Retinal pigment epithelial cell (primary cell): ENCODE measurements at regions not wholly inside any gene's neighbourhood (a gene's known extent, or its start where the extent isn't known, plus 50 kb on each side); places are given as distances from the start of the nearest gene placed in this dataset.

Source experiments
- DNase-seq: peaks from one replicate; pipeline ENCODE4 v3.0.0-alpha.2; 2010; ENCODE audit warnings: low read depth
- H3K4me3 ChIP-seq: 2 replicates; pipeline ENCODE4 v1.5.1; 2011; ENCODE audit warnings: mild to moderate bottlenecking, low read length, control low read depth, moderate library complexity
- TF ChIP-seq, protein P1 (sequence below): conservative IDR thresholded peaks from 2 replicates; pipeline ENCODE4 v1.5.1; 2011; ENCODE audit warnings: low read depth, low read length, control low read depth, inconsistent platforms

DNA sequence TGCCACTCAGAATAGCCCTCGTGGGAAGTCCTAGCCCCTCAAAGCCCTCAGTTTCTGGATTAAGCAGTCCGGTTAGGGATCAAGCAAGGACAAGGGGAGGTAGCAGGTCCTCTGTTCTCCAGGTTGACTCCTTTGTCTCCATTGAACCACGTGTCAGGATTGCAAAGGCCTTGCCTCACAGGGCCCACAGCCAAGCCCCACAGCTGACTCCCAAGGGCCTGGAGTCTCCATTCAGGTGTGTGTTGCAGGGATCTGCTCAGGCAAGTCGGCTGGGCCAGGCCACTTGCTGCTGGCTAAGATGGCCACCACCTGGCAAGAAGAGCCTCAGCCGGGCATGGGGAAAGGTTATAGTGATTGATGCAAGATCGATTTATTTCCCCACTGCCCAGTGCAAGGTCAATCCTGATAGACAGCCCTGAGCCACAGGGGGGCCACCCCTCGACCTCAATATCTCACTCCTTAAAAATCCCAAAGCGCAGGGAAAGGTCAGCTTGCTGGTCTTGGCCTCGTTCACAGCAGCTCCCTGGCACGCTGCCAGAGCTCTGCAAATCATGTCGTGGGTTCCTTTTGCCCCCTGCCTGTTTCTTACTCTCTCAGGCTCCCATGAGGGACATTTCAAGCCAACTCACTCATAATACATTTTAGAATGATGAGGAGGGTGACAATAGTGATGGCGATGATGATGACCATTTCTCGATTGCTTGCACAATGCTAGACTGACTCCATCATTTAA, 75.9 kb downstream of the EDN3 start:
- TF ChIP-seq, protein P1, sequence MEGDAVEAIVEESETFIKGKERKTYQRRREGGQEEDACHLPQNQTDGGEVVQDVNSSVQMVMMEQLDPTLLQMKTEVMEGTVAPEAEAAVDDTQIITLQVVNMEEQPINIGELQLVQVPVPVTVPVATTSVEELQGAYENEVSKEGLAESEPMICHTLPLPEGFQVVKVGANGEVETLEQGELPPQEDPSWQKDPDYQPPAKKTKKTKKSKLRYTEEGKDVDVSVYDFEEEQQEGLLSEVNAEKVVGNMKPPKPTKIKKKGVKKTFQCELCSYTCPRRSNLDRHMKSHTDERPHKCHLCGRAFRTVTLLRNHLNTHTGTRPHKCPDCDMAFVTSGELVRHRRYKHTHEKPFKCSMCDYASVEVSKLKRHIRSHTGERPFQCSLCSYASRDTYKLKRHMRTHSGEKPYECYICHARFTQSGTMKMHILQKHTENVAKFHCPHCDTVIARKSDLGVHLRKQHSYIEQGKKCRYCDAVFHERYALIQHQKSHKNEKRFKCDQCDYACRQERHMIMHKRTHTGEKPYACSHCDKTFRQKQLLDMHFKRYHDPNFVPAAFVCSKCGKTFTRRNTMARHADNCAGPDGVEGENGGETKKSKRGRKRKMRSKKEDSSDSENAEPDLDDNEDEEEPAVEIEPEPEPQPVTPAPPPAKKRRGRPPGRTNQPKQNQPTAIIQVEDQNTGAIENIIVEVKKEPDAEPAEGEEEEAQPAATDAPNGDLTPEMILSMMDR: no peak
- no peak for DNase-seq
- no peak overlapping the region for H3K4me3 ChIP-seq

DNA sequence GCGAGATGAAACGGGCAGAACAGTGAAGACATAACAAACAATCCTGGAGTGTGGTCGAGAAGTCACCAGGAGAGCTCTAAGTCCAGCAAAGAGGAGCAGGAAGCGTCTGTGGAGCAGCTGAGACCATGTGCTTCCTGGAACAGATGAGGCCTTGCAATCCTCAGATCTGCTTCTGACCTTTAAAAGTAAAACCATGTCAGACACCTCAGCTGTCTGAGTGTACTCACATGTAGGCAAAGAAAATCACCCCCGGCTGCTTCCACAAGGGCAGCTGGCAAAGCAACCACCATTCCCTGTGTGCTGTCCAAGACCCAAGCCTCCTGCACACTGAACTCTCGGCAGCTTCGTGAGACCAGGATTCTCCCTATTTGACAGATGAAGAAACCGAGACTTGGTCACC, 76.6 kb downstream of the EDN3 start:
- no peak overlapping the region for H3K4me3 ChIP-seq
- TF ChIP-seq, protein P1: no peak

DNA sequence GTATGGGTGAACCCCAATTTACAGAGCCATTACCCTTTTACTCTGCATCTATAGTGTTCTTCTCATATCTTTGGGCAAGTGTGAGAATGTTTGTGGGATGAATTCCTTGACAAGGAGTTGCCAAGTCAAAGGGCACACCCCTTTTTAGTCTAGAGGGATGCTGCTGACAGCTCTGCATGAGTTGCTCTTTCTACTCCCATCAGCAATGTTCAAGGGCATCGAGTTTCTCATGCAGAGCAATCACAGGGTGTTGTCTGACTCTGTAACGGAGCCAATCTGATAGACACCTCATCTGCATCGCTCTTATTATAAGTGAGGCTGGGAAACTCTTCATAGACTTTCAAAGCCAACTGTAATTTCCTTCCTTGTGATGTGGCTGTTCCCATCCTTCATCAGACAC, 77.4 kb downstream of the EDN3 start:
- DNase-seq: no peak
- H3K4me3 ChIP-seq: no peak overlapping the region
- TF ChIP-seq, protein P1: no peak

More for the DNA sequence above, 76.6 kb downstream of the EDN3 start:
- DNase-seq: no peak

DNA sequence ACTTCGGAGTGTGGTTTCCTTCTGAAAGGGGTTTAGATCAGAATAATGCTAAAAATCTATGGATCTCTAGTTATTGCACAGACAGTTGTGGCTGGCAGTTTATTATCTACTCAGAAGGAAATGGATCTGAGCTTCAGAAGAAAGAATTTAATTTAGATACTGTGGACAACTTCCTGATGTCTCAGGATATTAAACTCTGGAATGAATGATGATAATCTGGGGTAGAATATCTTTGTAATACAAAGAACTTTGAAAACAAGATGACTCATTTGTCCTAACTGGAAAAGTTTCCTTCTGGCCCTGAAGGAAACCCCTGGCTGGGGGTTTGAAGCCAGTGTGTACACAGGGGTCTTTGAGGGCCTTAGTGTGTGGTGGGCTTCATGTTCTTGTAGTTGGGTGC, 78.0 kb downstream of the EDN3 start:
- H3K4me3 ChIP-seq: no peak overlapping the region
- no peak for DNase-seq
- TF ChIP-seq, protein P1: no peak

DNA sequence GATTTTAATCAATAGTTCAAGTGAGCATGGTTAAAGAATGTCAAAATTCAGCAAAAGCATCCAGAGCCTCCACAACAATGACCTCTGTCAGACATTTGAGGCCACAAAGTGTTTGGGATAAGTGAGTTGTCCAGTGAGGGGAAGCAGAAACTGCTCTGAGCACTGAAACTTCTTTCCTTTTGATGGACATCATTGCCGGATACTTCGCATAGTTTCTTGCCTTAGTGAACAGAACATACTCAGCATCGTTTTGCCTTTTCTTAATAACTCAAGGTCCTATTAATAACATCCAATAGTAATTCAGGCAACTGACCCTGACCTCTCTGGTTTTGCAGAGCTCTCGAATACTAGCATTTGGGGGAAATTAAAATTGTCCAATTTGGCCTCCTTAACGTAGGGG, 78.6 kb downstream of the EDN3 start:
- TF ChIP-seq, protein P1: no peak
- DNase-seq: no peak
- H3K4me3 ChIP-seq: no peak overlapping the region

DNA sequence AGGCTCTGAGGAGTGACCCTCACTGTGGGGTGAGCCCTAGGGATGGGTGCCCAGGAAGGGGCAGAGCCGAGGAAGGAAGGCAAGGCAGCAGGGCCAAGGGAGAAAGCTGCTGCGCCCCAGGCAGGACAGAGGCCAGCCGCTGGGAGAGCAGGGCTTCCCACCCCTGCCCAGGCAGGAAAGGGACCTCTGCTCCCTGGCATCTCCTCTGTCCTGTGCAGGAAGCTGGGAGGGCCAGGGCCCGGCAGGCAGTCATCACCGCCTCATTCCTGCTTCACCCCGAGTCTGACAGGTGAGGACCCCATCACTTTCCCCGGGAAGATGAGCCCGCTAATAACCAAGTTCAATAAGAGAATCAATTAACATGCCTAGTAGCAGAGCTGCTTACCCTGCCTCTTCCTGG, 81.3 kb downstream of the EDN3 start:
- DNase-seq: no peak
- H3K4me3 ChIP-seq: no peak overlapping the region
- TF ChIP-seq, protein P1: no peak

DNA sequence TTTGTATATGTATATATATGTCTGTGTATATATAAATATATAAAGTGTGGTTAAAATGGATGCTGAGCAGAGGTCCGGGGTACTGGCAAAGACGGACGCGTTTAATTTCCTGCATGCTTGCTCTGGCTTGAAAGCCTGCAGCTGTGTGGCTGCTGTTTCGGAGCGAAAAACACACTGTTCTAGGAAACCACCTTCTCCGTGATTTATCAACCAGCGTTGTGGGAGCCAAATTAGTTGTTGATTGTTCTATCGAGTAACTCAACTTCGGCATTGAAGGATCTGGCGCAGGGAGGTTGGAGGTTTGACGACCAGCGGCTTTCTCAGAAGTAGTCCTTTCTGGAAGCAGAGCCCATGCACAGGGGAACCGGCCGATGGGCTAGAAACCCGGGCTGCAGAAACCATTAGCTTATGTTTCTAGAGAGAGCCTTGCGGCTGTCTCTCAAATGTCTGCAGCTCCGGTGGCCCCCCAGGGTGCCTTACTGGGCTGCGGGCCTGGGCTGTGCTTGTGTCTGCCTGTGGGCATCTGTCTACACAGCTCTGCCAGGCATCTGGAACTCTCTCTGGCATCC, 81.8 kb downstream of the EDN3 start:
- DNase-seq: no peak
- TF ChIP-seq, protein P1: no peak
- no peak overlapping the region for H3K4me3 ChIP-seq
